RPMI8226 (cell line): ENCODE measurements at regions not wholly inside any gene's neighbourhood (a gene's known extent, or its start where the extent isn't known, plus 50 kb on each side); places are given as distances from the start of the nearest gene placed in this dataset.

ENCODE experiments used
- DNase-seq: peaks from one replicate; pipeline ENCODE4 v3.0.0-alpha.2; 2015

- no peak for DNase-seq
Observed at GRCh38 chr15:37261685-37262084, 161.3 kb upstream of the MEIS2 start.

- DNase-seq: no peak
Observed at GRCh38 chr15:37262922-37263608, 162.7 kb upstream of the MEIS2 start.

- DNase-seq: no peak
Observed at GRCh38 chr15:37289109-37289765, 188.9 kb upstream of the MEIS2 start.

GRCh38 chr15:37291920-37292319 lies 191.6 kb upstream of the MEIS2 start:
- DNase-seq: no peak

- no peak for DNase-seq
Observed at GRCh38 chr15:37298271-37298670, 197.9 kb upstream of the MEIS2 start.

GRCh38 chr15:37339437-37339836 lies 239.1 kb upstream of the MEIS2 start:
- DNase-seq: no peak

- no peak for DNase-seq
Observed at GRCh38 chr15:37339856-37340255, 239.5 kb upstream of the MEIS2 start.

- no peak for DNase-seq
Observed at GRCh38 chr15:37340438-37340837, 240.1 kb upstream of the MEIS2 start.

GRCh38 chr15:37359101-37359892 lies 258.9 kb upstream of the MEIS2 start:
- DNase-seq: no peak

GRCh38 chr15:37359893-37360290 lies 259.5 kb upstream of the MEIS2 start:
- no peak for DNase-seq

- DNase-seq: no peak
Observed at GRCh38 chr15:37360724-37361123, 260.4 kb upstream of the MEIS2 start.

- DNase-seq: no peak
Observed at GRCh38 chr15:37361621-37362020, 261.3 kb upstream of the MEIS2 start.

- no peak for DNase-seq
Observed at GRCh38 chr15:37362414-37362813, 262.1 kb upstream of the MEIS2 start.

- DNase-seq: no peak
Observed at GRCh38 chr15:37368961-37369360, 268.6 kb upstream of the MEIS2 start.

- no peak for DNase-seq
Observed at GRCh38 chr15:37370941-37371340, 270.6 kb upstream of the MEIS2 start.

- DNase-seq: no peak
Observed at GRCh38 chr15:37372064-37372463, 271.7 kb upstream of the MEIS2 start.

- DNase-seq: no peak
Observed at GRCh38 chr15:37375519-37375918, 275.2 kb upstream of the MEIS2 start.

GRCh38 chr15:37377428-37377827 lies 277.1 kb upstream of the MEIS2 start:
- DNase-seq: no peak

GRCh38 chr15:37394402-37395099 lies 294.2 kb upstream of the MEIS2 start:
- DNase-seq: no peak

GRCh38 chr15:37395100-37395468 lies 294.7 kb upstream of the MEIS2 start:
- DNase-seq: no peak

- no peak for DNase-seq
Observed at GRCh38 chr15:37397266-37398022, 297.1 kb upstream of the MEIS2 start.

- DNase-seq: no peak
Observed at GRCh38 chr15:37416103-37416502, 315.8 kb upstream of the MEIS2 start.

- no peak for DNase-seq
Observed at GRCh38 chr15:37425541-37425940, 325.2 kb upstream of the MEIS2 start.
